ENCODE measurements at regions not wholly inside any gene's neighbourhood (a gene's known extent, or its start where the extent isn't known, plus 50 kb on each side); places are given as distances from the start of the nearest gene placed in this dataset.

DNA sequence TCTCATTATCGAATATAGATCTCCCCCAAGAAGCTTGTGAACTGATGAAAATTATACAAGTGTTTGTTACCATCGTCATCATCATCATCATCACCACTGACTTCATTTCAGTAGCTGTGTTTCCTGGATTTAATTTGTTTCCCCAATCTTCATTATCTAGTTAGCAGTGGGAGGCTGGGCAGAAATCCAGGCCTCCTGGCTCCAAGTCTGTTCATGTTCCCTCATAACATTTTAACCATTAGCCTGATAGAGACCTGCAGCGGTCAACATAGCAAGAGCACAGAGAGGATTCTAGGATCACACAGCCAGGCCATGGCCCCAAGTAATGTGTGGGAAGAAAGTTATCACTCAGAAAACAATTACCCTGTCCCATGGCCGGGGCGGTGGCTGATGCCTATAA is 526.2 kb upstream of the CDH11 start:
- Histone ChIP-seq H3K4me1 (ENCODE audit: control insufficient read depth in 1 of 2, insufficient read depth in 2 of 2, low read length in 2 of 2) (no peaks in the 10 kb centered on the region), H3K27ac (ENCODE audit: low read depth, low read length) (no peak overlapping the region), H3K27me3 (ENCODE audit: insufficient read depth, low read length) (no peaks in the 10 kb centered on the region), H4K20me1 (ENCODE audit: insufficient read depth) (no peaks in the 10 kb centered on the region), H3K9ac (ENCODE audit: low read length) (no peak overlapping the region), H3K4me3 (replicated peaks in 1 of 2; ENCODE audit: low read depth in 1 of 2, low read length in 2 of 2) (no peak overlapping the region), H3K9me2 (ENCODE audit: insufficient read depth) (no peaks in the 10 kb centered on the region), H2AFZ (ENCODE audit: low read depth, low read length, poor library complexity, severe bottlenecking) (no peak overlapping the region), H3K9me3 (ENCODE audit: control insufficient read depth in 1 of 2, insufficient read depth in 1 of 2, low read depth in 1 of 2, low read length in 2 of 2) (peaks cover 0 to 4% of the 10 kb centered on the region in 2 experiments; a peak in 1 of 4 replicates), H3K4me2 (ENCODE audit: low read length) (no peak overlapping the region), H3K36me3 (ENCODE audit: control insufficient read depth in 1 of 2, insufficient read depth in 2 of 2, low read length in 2 of 2) (no peaks in the 10 kb centered on the region), H3K79me2 (ENCODE audit: insufficient read depth, low read length) (no peaks in the 10 kb centered on the region)
- intact Hi-C loops (cut with micrococcal nuclease): no loop called here
- no TSS peak for BruUV-seq (replicated peaks)
- RAD21 ChIA-PET (ENCODE audit: low non-redundant PET in 1 of 2, low total read pairs in 2 of 2, uncharacterized antibody in 2 of 2, unreplicated experiment in 2 of 2): no interaction called here
- DNase-seq (ENCODE audit: low read depth, low spot score) (no peak), ATAC-seq (no peak)
- TF ChIP-seq, protein P1, sequence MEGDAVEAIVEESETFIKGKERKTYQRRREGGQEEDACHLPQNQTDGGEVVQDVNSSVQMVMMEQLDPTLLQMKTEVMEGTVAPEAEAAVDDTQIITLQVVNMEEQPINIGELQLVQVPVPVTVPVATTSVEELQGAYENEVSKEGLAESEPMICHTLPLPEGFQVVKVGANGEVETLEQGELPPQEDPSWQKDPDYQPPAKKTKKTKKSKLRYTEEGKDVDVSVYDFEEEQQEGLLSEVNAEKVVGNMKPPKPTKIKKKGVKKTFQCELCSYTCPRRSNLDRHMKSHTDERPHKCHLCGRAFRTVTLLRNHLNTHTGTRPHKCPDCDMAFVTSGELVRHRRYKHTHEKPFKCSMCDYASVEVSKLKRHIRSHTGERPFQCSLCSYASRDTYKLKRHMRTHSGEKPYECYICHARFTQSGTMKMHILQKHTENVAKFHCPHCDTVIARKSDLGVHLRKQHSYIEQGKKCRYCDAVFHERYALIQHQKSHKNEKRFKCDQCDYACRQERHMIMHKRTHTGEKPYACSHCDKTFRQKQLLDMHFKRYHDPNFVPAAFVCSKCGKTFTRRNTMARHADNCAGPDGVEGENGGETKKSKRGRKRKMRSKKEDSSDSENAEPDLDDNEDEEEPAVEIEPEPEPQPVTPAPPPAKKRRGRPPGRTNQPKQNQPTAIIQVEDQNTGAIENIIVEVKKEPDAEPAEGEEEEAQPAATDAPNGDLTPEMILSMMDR (IDR thresholded peaks at IDR 0.05 in 2 of 3, conservative IDR thresholded peaks at IDR 0.05 in 1 of 3; ENCODE audit: borderline replicate concordance in 1 of 3, insufficient read depth in 1 of 3, low read depth in 2 of 3, low read length in 2 of 3): no peak
- TF ChIP-seq, protein P2, sequence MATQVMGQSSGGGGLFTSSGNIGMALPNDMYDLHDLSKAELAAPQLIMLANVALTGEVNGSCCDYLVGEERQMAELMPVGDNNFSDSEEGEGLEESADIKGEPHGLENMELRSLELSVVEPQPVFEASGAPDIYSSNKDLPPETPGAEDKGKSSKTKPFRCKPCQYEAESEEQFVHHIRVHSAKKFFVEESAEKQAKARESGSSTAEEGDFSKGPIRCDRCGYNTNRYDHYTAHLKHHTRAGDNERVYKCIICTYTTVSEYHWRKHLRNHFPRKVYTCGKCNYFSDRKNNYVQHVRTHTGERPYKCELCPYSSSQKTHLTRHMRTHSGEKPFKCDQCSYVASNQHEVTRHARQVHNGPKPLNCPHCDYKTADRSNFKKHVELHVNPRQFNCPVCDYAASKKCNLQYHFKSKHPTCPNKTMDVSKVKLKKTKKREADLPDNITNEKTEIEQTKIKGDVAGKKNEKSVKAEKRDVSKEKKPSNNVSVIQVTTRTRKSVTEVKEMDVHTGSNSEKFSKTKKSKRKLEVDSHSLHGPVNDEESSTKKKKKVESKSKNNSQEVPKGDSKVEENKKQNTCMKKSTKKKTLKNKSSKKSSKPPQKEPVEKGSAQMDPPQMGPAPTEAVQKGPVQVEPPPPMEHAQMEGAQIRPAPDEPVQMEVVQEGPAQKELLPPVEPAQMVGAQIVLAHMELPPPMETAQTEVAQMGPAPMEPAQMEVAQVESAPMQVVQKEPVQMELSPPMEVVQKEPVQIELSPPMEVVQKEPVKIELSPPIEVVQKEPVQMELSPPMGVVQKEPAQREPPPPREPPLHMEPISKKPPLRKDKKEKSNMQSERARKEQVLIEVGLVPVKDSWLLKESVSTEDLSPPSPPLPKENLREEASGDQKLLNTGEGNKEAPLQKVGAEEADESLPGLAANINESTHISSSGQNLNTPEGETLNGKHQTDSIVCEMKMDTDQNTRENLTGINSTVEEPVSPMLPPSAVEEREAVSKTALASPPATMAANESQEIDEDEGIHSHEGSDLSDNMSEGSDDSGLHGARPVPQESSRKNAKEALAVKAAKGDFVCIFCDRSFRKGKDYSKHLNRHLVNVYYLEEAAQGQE (IDR thresholded peaks at IDR 0.05; ENCODE audit: low read depth): no peak
- CTCF ChIA-PET: no interaction called here
- POLR2A ChIA-PET: no interaction called here

DNA sequence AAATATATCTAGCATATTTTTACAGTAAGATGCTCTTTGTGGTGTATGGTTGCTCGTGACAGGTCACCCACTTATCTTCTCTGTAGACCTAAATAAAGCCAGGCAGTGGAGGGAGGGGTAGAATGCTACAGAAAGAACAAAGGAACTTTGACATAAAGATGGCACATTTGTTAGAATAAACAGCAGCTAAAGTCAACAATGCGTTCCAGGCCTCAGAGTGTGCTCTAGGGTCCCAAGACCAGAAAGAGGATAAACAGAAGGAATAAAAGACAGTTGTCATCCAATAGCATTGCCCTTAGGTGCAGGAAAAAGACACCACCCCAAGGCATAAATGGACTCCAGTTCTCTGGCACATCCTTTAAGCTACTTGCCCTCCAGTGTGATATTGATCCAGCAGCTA is 523.0 kb upstream of the CDH11 start:
- DNase-seq (ENCODE audit: low read depth, low spot score) (no peak), ATAC-seq (no peak)
- BruUV-seq (replicated peaks): no TSS peak
- H3K36me3 ChIP-seq (ENCODE audit: control insufficient read depth in 1 of 2, insufficient read depth in 2 of 2, low read length in 2 of 2): no peaks in the 10 kb centered on the region
- H3K4me1 ChIP-seq (ENCODE audit: control insufficient read depth in 1 of 2, insufficient read depth in 2 of 2, low read length in 2 of 2): no peaks in the 10 kb centered on the region
- H3K79me2 ChIP-seq (ENCODE audit: insufficient read depth, low read length): no peaks in the 10 kb centered on the region
- H3K4me2 ChIP-seq (ENCODE audit: low read length): no peak overlapping the region
- CTCF ChIA-PET: no interaction called here
- no peak for TF ChIP-seq SP1 (IDR thresholded peaks at IDR 0.05; ENCODE audit: low read depth)
- TF ChIP-seq SIN3A (IDR thresholded peaks at IDR 0.05; ENCODE audit: low read depth): no peak
- no peak for TF ChIP-seq CEBPB (IDR thresholded peaks at IDR 0.05; ENCODE audit: low read depth)
- TF ChIP-seq, protein P3, sequence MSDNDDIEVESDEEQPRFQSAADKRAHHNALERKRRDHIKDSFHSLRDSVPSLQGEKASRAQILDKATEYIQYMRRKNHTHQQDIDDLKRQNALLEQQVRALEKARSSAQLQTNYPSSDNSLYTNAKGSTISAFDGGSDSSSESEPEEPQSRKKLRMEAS (IDR thresholded peaks at IDR 0.05): no peak
- no peak for TF ChIP-seq FOSL1 (IDR thresholded peaks at IDR 0.05; ENCODE audit: low read depth)
- TF ChIP-seq, protein P4, sequence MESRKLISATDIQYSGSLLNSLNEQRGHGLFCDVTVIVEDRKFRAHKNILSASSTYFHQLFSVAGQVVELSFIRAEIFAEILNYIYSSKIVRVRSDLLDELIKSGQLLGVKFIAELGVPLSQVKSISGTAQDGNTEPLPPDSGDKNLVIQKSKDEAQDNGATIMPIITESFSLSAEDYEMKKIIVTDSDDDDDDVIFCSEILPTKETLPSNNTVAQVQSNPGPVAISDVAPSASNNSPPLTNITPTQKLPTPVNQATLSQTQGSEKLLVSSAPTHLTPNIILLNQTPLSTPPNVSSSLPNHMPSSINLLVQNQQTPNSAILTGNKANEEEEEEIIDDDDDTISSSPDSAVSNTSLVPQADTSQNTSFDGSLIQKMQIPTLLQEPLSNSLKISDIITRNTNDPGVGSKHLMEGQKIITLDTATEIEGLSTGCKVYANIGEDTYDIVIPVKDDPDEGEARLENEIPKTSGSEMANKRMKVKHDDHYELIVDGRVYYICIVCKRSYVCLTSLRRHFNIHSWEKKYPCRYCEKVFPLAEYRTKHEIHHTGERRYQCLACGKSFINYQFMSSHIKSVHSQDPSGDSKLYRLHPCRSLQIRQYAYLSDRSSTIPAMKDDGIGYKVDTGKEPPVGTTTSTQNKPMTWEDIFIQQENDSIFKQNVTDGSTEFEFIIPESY (IDR thresholded peaks at IDR 0.05; ENCODE audit: extremely low read depth, insufficient replicate concordance, low read length): no peak
- TF ChIP-seq, protein P5, sequence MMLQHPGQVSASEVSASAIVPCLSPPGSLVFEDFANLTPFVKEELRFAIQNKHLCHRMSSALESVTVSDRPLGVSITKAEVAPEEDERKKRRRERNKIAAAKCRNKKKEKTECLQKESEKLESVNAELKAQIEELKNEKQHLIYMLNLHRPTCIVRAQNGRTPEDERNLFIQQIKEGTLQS (IDR thresholded peaks at IDR 0.05): no peak
- no peak for TF ChIP-seq ZFX (IDR thresholded peaks at IDR 0.05)
- TF ChIP-seq RAD21 (IDR thresholded peaks at IDR 0.05; ENCODE audit: low read depth): no peak
- H3K27ac ChIP-seq (ENCODE audit: low read depth, low read length): no peak overlapping the region
- no peak overlapping the region for H3K4me3 ChIP-seq (replicated peaks in 1 of 2; ENCODE audit: low read depth in 1 of 2, low read length in 2 of 2)
- peaks cover 0 to 4% of the 10 kb centered on the region in 2 experiments; a peak in 1 of 4 replicates for H3K9me3 ChIP-seq (ENCODE audit: control insufficient read depth in 1 of 2, insufficient read depth in 1 of 2, low read depth in 1 of 2, low read length in 2 of 2)
- H3K9ac ChIP-seq (ENCODE audit: low read length): no peak overlapping the region
- intact Hi-C loops (cut with micrococcal nuclease): no loop called here
- POLR2A ChIA-PET: no interaction called here
- no peaks in the 10 kb centered on the region for H4K20me1 ChIP-seq (ENCODE audit: insufficient read depth)
- RAD21 ChIA-PET (ENCODE audit: low non-redundant PET in 1 of 2, low total read pairs in 2 of 2, uncharacterized antibody in 2 of 2, unreplicated experiment in 2 of 2): no interaction called here
- no peaks in the 10 kb centered on the region for H3K27me3 ChIP-seq (ENCODE audit: insufficient read depth, low read length)
- no peak overlapping the region for H2AFZ ChIP-seq (ENCODE audit: low read depth, low read length, poor library complexity, severe bottlenecking)
- H3K9me2 ChIP-seq (ENCODE audit: insufficient read depth): no peaks in the 10 kb centered on the region
